ENCODE measurements at regions not wholly inside any gene's neighbourhood (a gene's known extent, or its start where the extent isn't known, plus 50 kb on each side); places are given as distances from the start of the nearest gene placed in this dataset.

GRCh38 chr15:61742591-61742990 lies 317.7 kb downstream of the VPS13C start:
- no peak for DNase-seq (ENCODE audit: low read depth)

- no peak for DNase-seq (ENCODE audit: low read depth)
These were observed 323.5 kb downstream of the VPS13C start for GRCh38 chr15:61736790-61737189.

- no peak for DNase-seq (ENCODE audit: low read depth)
These were observed 329.1 kb downstream of the VPS13C start for GRCh38 chr15:61731099-61731498.

GRCh38 chr15:61729646-61730045 lies 330.6 kb downstream of the VPS13C start:
- no peak for DNase-seq (ENCODE audit: low read depth)

GRCh38 chr15:61726166-61726565 lies 334.1 kb downstream of the VPS13C start:
- no peak for DNase-seq (ENCODE audit: low read depth)

GRCh38 chr15:61725251-61725650 lies 335.0 kb downstream of the VPS13C start:
- DNase-seq (ENCODE audit: low read depth) = no peak

GRCh38 chr15:61724251-61724939 lies 335.9 kb downstream of the VPS13C start:
- DNase-seq (ENCODE audit: low read depth) = no peak

- no peak for DNase-seq (ENCODE audit: low read depth)
These were observed 338.8 kb downstream of the VPS13C start for GRCh38 chr15:61721418-61721817.

GRCh38 chr15:61720197-61720704 lies 340.0 kb downstream of the VPS13C start:
- DNase-seq (ENCODE audit: low read depth) = no peak

- DNase-seq (ENCODE audit: low read depth) = no peak
These were observed 345.2 kb downstream of the VPS13C start for GRCh38 chr15:61715082-61715481.

GRCh38 chr15:61712129-61712759 lies 348.0 kb downstream of the VPS13C start:
- DNase-seq (ENCODE audit: low read depth) = no peak

GRCh38 chr15:61702224-61703020 lies 357.8 kb downstream of the VPS13C start:
- no peak for DNase-seq (ENCODE audit: low read depth)

- no peak for DNase-seq (ENCODE audit: low read depth)
These were observed 358.8 kb downstream of the VPS13C start for GRCh38 chr15:61701455-61701854.

GRCh38 chr15:61700803-61701202 lies 359.4 kb downstream of the VPS13C start:
- DNase-seq (ENCODE audit: low read depth) = no peak

- DNase-seq (ENCODE audit: low read depth) = no peak
These were observed 362.5 kb downstream of the VPS13C start for GRCh38 chr15:61697796-61698195.

- no peak for DNase-seq (ENCODE audit: low read depth)
These were observed 371.2 kb downstream of the VPS13C start for GRCh38 chr15:61689067-61689466.

GRCh38 chr15:61687651-61688050 lies 372.6 kb downstream of the VPS13C start:
- DNase-seq (ENCODE audit: low read depth) = no peak

GRCh38 chr15:61687124-61687523 lies 373.1 kb downstream of the VPS13C start:
- no peak for DNase-seq (ENCODE audit: low read depth)

- DNase-seq (ENCODE audit: low read depth) = no peak
These were observed 374.3 kb downstream of the VPS13C start for GRCh38 chr15:61685971-61686370.

GRCh38 chr15:61685534-61685933 lies 374.7 kb downstream of the VPS13C start:
- no peak for DNase-seq (ENCODE audit: low read depth)

- no peak for DNase-seq (ENCODE audit: low read depth)
These were observed 375.3 kb downstream of the VPS13C start for GRCh38 chr15:61684749-61685467.
